GM12864 (cell line): ENCODE measurements at regions not wholly inside any gene's neighbourhood (a gene's known extent, or its start where the extent isn't known, plus 50 kb on each side); places are given as distances from the start of the nearest gene placed in this dataset.

ENCODE experiments used
- DNase-seq: peaks from one replicate; pipeline ENCODE4 v3.0.0-alpha.2; 2011; ENCODE audit warnings: low read depth
- H3K4me3 ChIP-seq: 2 replicates; pipeline ENCODE4 v1.5.1; 2011; ENCODE audit warnings: mild to moderate bottlenecking, low read depth, low read length, control low read depth
- CTCF ChIP-seq: IDR thresholded peaks from 2 replicates; pipeline ENCODE4 v1.5.1; 2011; ENCODE audit warnings: low read depth, mild to moderate bottlenecking, moderate library complexity, low read length, control low read depth, inconsistent platforms; ENCODE audit errors: missing control alignments

- no peak overlapping the region for H3K4me3 ChIP-seq
- TF ChIP-seq CTCF, result no peak
- no peak for DNase-seq
These were observed 249.3 kb upstream of the DIPK2B start for GRCh38 chrX:45449982-45450381.

GRCh38 chrX:45447995-45448394 is 247.3 kb upstream of the DIPK2B start:
- no peak overlapping the region for H3K4me3 ChIP-seq
- TF ChIP-seq CTCF, result no peak
- DNase-seq, result no peak

- TF ChIP-seq CTCF, result no peak
- H3K4me3 ChIP-seq, result no peak overlapping the region
- DNase-seq, result no peak
These were observed 246.7 kb upstream of the DIPK2B start for GRCh38 chrX:45447331-45447730.

- no peak for DNase-seq
- TF ChIP-seq CTCF, result no peak
- H3K4me3 ChIP-seq, result no peak overlapping the region
These were observed 245.2 kb upstream of the DIPK2B start for GRCh38 chrX:45445745-45446412.

- DNase-seq, result no peak
- TF ChIP-seq CTCF, result no peak
- H3K4me3 ChIP-seq, result no peak overlapping the region
These were observed 236.5 kb upstream of the DIPK2B start for GRCh38 chrX:45437186-45437585.

- no peak for TF ChIP-seq CTCF
- H3K4me3 ChIP-seq, result no peak overlapping the region
- DNase-seq, result no peak
These were observed 234.8 kb upstream of the DIPK2B start for GRCh38 chrX:45435481-45435880.

- no peak overlapping the region for H3K4me3 ChIP-seq
- DNase-seq, result no peak
- TF ChIP-seq CTCF, result no peak
These were observed 233.6 kb upstream of the DIPK2B start for GRCh38 chrX:45434231-45434630.
